Calu3 (cell line): ENCODE measurements at regions not wholly inside any gene's neighbourhood (a gene's known extent, or its start where the extent isn't known, plus 50 kb on each side); places are given as distances from the start of the nearest gene placed in this dataset.
"Not testable (repeated sequence)": the region's sequence is repeated elsewhere in the genome, so short reads cannot be mapped to it uniquely, and the experiment has no call there.

Source experiments
- BruUV-seq: library from RNA; stranded (reverse); fragments of 400-500 nt; replicated peaks from 2 replicates; lab custom pipeline; 2021; lab: Mats Ljungman, UMichigan
- CTCF ChIA-PET: fragments of 300-600 bp; sonication (Branson Sonifier 250); formaldehyde crosslinking; loops from one replicate; lab custom pipeline; 2022; ENCODE audit warnings: antibody characterized with exemption; lab: Charles Lee
- DNase-seq: peaks from one replicate; pipeline ENCODE4 v3.0.0; 2022
- H3K27ac Mint-ChIP-seq: one replicate; pipeline ENCODE4 v1.8.0; 2022; ENCODE audit warnings: mixed read lengths; ENCODE audit not compliant: unreplicated experiment
- H3K27me3 Mint-ChIP-seq: one replicate; pipeline ENCODE4 v1.8.0; 2022; ENCODE audit warnings: mixed read lengths; ENCODE audit not compliant: unreplicated experiment
- H3K36me3 Mint-ChIP-seq: one replicate; pipeline ENCODE4 v1.8.0; 2022; ENCODE audit warnings: mild to moderate bottlenecking, moderate library complexity, mixed read lengths; ENCODE audit not compliant: insufficient read depth, unreplicated experiment
- H3K4me1 Mint-ChIP-seq: one replicate; pipeline ENCODE4 v1.8.0; 2022; ENCODE audit warnings: mild to moderate bottlenecking, low read depth, mixed read lengths; ENCODE audit not compliant: unreplicated experiment
- H3K4me3 Mint-ChIP-seq: one replicate; pipeline ENCODE4 v1.8.0; 2022; ENCODE audit warnings: mild to moderate bottlenecking, low read depth, moderate library complexity, mixed read lengths; ENCODE audit not compliant: unreplicated experiment
- H3K9me3 Mint-ChIP-seq: one replicate; pipeline ENCODE4 v1.8.0; 2022; ENCODE audit warnings: low read depth, mixed read lengths; ENCODE audit not compliant: unreplicated experiment
- intact Hi-C: fragments of 100-400 bp; cut with micrococcal nuclease; formaldehyde crosslinking; loops from one replicate; pipeline ENCODE4 v1.10.0; 2022; ENCODE audit not compliant: unreplicated experiment
- TF ChIP-seq, protein P1 (sequence below): fragments of 200-600 bp; IDR thresholded peaks from one replicate; pipeline ENCODE4 v1.8.0; 2022; ENCODE audit warnings: antibody characterized with exemption; ENCODE audit not compliant: unreplicated experiment

DNA sequence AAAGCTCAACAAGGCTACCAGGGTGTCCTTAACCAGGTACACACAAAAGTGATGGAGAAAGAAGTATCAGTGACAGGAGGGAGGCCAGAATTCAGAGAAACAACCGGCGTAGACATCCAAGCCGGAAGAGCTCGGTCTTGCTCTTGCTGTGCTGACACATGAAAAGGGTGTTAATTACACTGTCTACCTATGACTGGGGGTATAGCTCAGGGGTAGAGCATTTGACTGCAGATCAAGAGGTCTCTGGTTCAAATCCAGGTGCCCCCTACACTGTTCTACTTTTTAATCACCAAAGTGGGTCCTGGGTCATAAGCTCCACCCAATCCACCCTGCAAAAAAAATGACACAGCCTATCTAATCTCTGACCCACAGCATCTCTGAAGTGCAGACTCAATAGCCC, 86.9 kb upstream of the ZNF746 start:
- TF ChIP-seq, protein P1, sequence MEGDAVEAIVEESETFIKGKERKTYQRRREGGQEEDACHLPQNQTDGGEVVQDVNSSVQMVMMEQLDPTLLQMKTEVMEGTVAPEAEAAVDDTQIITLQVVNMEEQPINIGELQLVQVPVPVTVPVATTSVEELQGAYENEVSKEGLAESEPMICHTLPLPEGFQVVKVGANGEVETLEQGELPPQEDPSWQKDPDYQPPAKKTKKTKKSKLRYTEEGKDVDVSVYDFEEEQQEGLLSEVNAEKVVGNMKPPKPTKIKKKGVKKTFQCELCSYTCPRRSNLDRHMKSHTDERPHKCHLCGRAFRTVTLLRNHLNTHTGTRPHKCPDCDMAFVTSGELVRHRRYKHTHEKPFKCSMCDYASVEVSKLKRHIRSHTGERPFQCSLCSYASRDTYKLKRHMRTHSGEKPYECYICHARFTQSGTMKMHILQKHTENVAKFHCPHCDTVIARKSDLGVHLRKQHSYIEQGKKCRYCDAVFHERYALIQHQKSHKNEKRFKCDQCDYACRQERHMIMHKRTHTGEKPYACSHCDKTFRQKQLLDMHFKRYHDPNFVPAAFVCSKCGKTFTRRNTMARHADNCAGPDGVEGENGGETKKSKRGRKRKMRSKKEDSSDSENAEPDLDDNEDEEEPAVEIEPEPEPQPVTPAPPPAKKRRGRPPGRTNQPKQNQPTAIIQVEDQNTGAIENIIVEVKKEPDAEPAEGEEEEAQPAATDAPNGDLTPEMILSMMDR = no peak
- no TSS peak for BruUV-seq
- Mint-ChIP-seq H3K9me3 (peaks cover 10% of the 10 kb centered on the region), H3K36me3 (peaks cover 28% of the 10 kb centered on the region), H3K4me1 (no peaks in the 10 kb centered on the region), H3K27me3 (no peaks in the 10 kb centered on the region), H3K4me3 (no peak overlapping the region), H3K27ac (no peak overlapping the region)
- intact Hi-C loops = no loop called here
- DNase-seq = no peak
- CTCF ChIA-PET = no interaction called here

- no TSS peak for BruUV-seq
- Mint-ChIP-seq H3K27me3 (no peaks in the 10 kb centered on the region), H3K9me3 (peaks cover 10% of the 10 kb centered on the region), H3K27ac (no peak overlapping the region), H3K4me1 (no peaks in the 10 kb centered on the region), H3K36me3 (peaks cover 25% of the 10 kb centered on the region), H3K4me3 (no peak overlapping the region)
- no peak for DNase-seq
- TF ChIP-seq, protein P1 = no peak
- intact Hi-C loops = no loop called here
- CTCF ChIA-PET = no interaction called here
These were observed 86.4 kb upstream of the ZNF746 start for GRCh38 chr7:149584009-149584408.

- no peak overlapping the region for H3K27ac Mint-ChIP-seq
- H3K9me3 Mint-ChIP-seq = peaks cover 22% of the 10 kb centered on the region
- peaks cover 18% of the 10 kb centered on the region for H3K36me3 Mint-ChIP-seq
- H3K27me3 Mint-ChIP-seq = no peaks in the 10 kb centered on the region
- no peaks in the 10 kb centered on the region for H3K4me1 Mint-ChIP-seq
- CTCF ChIA-PET = no interaction called here
- no TSS peak for BruUV-seq
- DNase-seq = no peak
- no peak overlapping the region for H3K4me3 Mint-ChIP-seq
- TF ChIP-seq, protein P1 = no peak
- intact Hi-C loops = no loop called here
These were observed 82.7 kb upstream of the ZNF746 start for GRCh38 chr7:149580328-149580727.

DNA sequence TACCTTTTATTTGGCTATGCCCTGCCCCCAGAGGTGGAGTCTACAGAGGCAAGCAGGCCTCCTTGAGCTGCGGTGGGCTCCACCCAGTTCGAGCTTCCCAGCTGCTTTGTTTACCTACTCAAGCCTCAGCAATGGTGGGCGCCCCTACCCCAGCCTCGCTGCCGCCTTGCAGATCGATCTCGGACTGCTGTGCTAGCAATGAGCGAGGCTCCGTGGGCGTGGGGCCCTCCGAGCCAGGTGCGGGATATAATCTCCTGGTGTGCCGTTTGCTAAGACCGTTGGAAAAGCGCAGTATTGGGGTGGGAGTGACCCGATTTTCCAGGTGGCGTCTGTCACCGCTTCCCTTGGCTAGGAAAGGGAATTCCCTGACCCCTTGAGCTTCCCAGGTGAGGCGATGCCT, 81.8 kb upstream of the ZNF746 start:
- H3K9me3 Mint-ChIP-seq = peaks cover 22% of the 10 kb centered on the region

GRCh38 chr7:149574428-149574827, 76.8 kb upstream of the ZNF746 start:
- DNase-seq, H3K36me3 Mint-ChIP-seq, CTCF ChIA-PET, intact Hi-C loops, BruUV-seq, H3K4me1 Mint-ChIP-seq, H3K4me3 Mint-ChIP-seq, H3K27me3 Mint-ChIP-seq, H3K27ac Mint-ChIP-seq: not testable (repeated sequence)
- H3K9me3 Mint-ChIP-seq = peaks cover 19% of the 10 kb centered on the region

More for the DNA sequence above, 81.8 kb upstream of the ZNF746 start:
- CTCF ChIA-PET, BruUV-seq, H3K27ac Mint-ChIP-seq, DNase-seq, H3K27me3 Mint-ChIP-seq, H3K4me3 Mint-ChIP-seq, H3K4me1 Mint-ChIP-seq, intact Hi-C loops: not testable (repeated sequence)
- H3K36me3 Mint-ChIP-seq = peaks cover 18% of the 10 kb centered on the region
